Stomach (tissue), 8 donors: ENCODE measurements at regions not wholly inside any gene's neighbourhood (a gene's known extent, or its start where the extent isn't known, plus 50 kb on each side); places are given as distances from the start of the nearest gene placed in this dataset.

ENCODE experiments used
- DNase-seq, 2 donors: peaks; one replicate each; pipeline versions ENCODE4 v3.0.0 to v3.0.0-alpha.2; 2013 to 2019
- H3K27ac ChIP-seq, 5 donors: fragments of 200-600 bp in 4 of 5; sonication (generic) in 4 of 5; one replicate each; pipeline ENCODE4 v1.5.1; 2013 to 2019; ENCODE audit warnings: mild to moderate bottlenecking in 1 of 5, moderate library complexity in 1 of 5
- H3K27me3 ChIP-seq, 3 donors: fragments of 200-600 bp; sonication (generic); one replicate each; pipeline ENCODE4 v1.5.1; 2017 to 2019; ENCODE audit warnings: mixed run types in 1 of 3
- H3K36me3 ChIP-seq, 4 donors: fragments of 200-600 bp; sonication (generic); 1 replicate in 3 of 4; 2 replicates in 1 of 4; pipeline ENCODE4 v1.5.1; 2016 to 2019
- H3K4me1 ChIP-seq, 4 donors: fragments of 200-600 bp; sonication (generic); one replicate each; pipeline ENCODE4 v1.5.1; 2016 to 2019
- H3K4me3 ChIP-seq, 4 donors: fragments of 200-600 bp; sonication (generic) in 3 of 4; one replicate each; pipeline ENCODE4 v1.5.1; 2016 to 2019; ENCODE audit warnings: mild to moderate bottlenecking in 1 of 4
- H3K9me3 ChIP-seq, 4 donors: fragments of 200-600 bp; sonication (generic); one replicate each; pipeline ENCODE4 v1.5.1; 2016 to 2019
- EP300 ChIP-seq: sonication (generic); formaldehyde crosslinking; IDR thresholded peaks from one replicate; pipeline ENCODE4 v1.6.1; 2017; ENCODE audit warnings: antibody characterized with exemption
- POLR2A ChIP-seq, 4 donors: fragments of 450-650 bp; IDR thresholded peaks; one replicate each; pipeline ENCODE4 v1.6.1; 2016; ENCODE audit warnings: antibody characterized with exemption in 4 of 4, control low read depth in 2 of 4, mild to moderate bottlenecking in 1 of 4, moderate library complexity in 1 of 4
- POLR2AphosphoS5 ChIP-seq, 3 donors: sonication (generic); formaldehyde crosslinking; IDR thresholded peaks; one replicate each; pipeline ENCODE4 v1.6.1; 2016; ENCODE audit warnings: antibody characterized with exemption in 3 of 3
- WGBS, 5 donors: extraction: QIAGEN DNeasy Blood & Tissue Kit in 3 of 5; methylation state at CpG; one replicate each; pipeline versions ENCODE4 v1.1.5 to v1.1.7; 2013 to 2018; 5-methylcytosine and 5-hydroxymethylcytosine counted together
- intact Hi-C: fragments of 100-400 bp; cut with DNase I; formaldehyde crosslinking; loops from one replicate; pipeline ENCODE4 v1.15.1; 2023; ENCODE audit warnings: low total_unique reads
- TF ChIP-seq, protein P1 (sequence below), 7 experiments: fragments of 450-650 bp in 4 of 7; fragments of 200-600 bp in 3 of 7; sonication (generic) in 3 of 7; IDR thresholded peaks; one replicate each; pipeline ENCODE4 v1.5.1; 2016 to 2019; ENCODE audit warnings: antibody characterized with exemption in 7 of 7, control low read depth in 2 of 7, mild to moderate bottlenecking in 1 of 7
- donor health status: healthy with polysubstance abuse.
- donor health status: Bipolar disorder and iron deficiency.
- donor health status: healthy.

- TF ChIP-seq EP300 (no peak), POLR2A (IDR thresholded peaks at IDR 0.05) (no peak), POLR2AphosphoS5 (IDR thresholded peaks at IDR 0.05) (no peak)
- TF ChIP-seq, protein P1, sequence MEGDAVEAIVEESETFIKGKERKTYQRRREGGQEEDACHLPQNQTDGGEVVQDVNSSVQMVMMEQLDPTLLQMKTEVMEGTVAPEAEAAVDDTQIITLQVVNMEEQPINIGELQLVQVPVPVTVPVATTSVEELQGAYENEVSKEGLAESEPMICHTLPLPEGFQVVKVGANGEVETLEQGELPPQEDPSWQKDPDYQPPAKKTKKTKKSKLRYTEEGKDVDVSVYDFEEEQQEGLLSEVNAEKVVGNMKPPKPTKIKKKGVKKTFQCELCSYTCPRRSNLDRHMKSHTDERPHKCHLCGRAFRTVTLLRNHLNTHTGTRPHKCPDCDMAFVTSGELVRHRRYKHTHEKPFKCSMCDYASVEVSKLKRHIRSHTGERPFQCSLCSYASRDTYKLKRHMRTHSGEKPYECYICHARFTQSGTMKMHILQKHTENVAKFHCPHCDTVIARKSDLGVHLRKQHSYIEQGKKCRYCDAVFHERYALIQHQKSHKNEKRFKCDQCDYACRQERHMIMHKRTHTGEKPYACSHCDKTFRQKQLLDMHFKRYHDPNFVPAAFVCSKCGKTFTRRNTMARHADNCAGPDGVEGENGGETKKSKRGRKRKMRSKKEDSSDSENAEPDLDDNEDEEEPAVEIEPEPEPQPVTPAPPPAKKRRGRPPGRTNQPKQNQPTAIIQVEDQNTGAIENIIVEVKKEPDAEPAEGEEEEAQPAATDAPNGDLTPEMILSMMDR (IDR thresholded peaks at IDR 0.05): no peak
- DNase-seq: no peak
- H3K9me3 ChIP-seq: no peaks in the 10 kb centered on the region
Measured at GRCh38 chr13:65864039-65864438, 1366.1 kb downstream of the PCDH9 start.

GRCh38 chr13:65860306-65860705, 1369.8 kb downstream of the PCDH9 start:
- Histone ChIP-seq H3K4me1 (no peaks in the 10 kb centered on the region), H3K27ac (no peak overlapping the region), H3K9me3 (no peaks in the 10 kb centered on the region), H3K36me3 (no peaks in the 10 kb centered on the region), H3K4me3 (no peak overlapping the region), H3K27me3 (no peaks in the 10 kb centered on the region)
- TF ChIP-seq, protein P1 (IDR thresholded peaks at IDR 0.05): no peak
- TF ChIP-seq EP300 (no peak), POLR2AphosphoS5 (IDR thresholded peaks at IDR 0.05) (no peak)
- no peak for DNase-seq
- intact Hi-C loops: no loop called here
- 62 to 71% (median 63%) methylated on average over 2 of the region's 2 CpGs for WGBS, 5 donors

More at GRCh38 chr13:65864039-65864438, 1366.1 kb downstream of the PCDH9 start:
- no peak overlapping the region for H3K4me3 ChIP-seq
- no peaks in the 10 kb centered on the region for H3K27me3 ChIP-seq
- intact Hi-C loops: no loop called here
- no peaks in the 10 kb centered on the region for H3K36me3 ChIP-seq
- 84 to 100% (median 89%) methylated on average over 1 of the region's 1 CpG for WGBS, 5 donors
- H3K4me1 ChIP-seq: no peaks in the 10 kb centered on the region
- no peak overlapping the region for H3K27ac ChIP-seq

DNA sequence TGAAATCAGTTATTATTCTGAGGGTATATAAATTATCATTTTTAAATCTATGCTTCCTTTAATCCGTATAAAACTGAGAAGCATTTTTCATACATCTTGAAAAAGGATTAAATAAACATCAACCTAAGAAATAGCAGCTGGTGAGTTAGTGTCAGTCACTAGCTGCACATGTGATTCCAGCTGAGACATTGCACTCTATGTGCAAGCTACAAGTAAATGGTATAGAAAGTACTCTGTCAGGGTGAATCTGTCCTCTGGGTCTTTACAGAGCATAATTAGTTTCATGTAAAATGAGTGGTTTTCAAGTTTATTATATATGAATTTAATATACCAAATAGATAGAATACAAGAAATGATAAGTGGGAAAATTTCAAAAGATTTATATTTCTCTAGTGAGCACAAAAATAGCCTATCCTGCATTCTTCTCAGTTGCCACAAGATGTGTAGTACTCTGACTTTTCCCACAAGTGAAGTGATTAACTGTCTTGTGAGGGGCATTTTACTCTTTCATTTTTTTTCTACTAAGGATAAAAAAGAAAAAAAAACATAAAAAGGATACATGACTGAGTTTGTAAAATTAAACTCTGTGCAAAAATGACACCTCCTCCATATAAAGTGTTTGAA, 1372.1 kb downstream of the PCDH9 start:
- TF ChIP-seq POLR2AphosphoS5 (IDR thresholded peaks at IDR 0.05) (no peak), POLR2A (IDR thresholded peaks at IDR 0.05) (no peak), EP300 (no peak)
- TF ChIP-seq, protein P1 (IDR thresholded peaks at IDR 0.05): no peak
- no peak overlapping the region for H3K4me3 ChIP-seq
- H3K27me3 ChIP-seq: no peaks in the 10 kb centered on the region
- intact Hi-C loops: no loop called here
- no peak overlapping the region for H3K27ac ChIP-seq
- no peaks in the 10 kb centered on the region for H3K9me3 ChIP-seq
- no peak for DNase-seq
- no peaks in the 10 kb centered on the region for H3K36me3 ChIP-seq
- H3K4me1 ChIP-seq: no peaks in the 10 kb centered on the region
- 49 to 67% (median 64%) methylated on average over 1 of the region's 1 CpG for WGBS, 5 donors

DNA sequence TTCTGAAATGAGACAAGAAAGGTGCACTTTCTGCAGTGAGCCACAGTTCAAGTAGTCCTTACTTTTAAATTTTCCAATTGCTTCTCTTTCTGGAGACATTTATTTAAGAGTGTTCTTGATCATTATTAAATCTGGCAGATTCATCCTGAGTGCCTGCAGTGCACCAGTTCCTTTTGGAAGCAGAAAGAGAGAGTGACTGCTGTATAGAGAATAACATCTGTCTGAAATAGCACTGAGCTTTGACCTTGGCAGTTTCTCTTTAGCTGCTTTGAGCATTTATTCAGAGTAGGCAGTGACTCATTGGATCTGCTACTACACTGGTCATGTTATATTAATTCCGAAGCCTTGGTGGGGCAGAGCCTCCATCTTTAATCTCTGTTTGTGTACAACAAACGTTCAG, 1373.7 kb downstream of the PCDH9 start:
- TF ChIP-seq EP300 (no peak), POLR2A (IDR thresholded peaks at IDR 0.05) (no peak), POLR2AphosphoS5 (IDR thresholded peaks at IDR 0.05) (no peak)
- TF ChIP-seq, protein P1 (IDR thresholded peaks at IDR 0.05): no peak
- intact Hi-C loops: no loop called here
- 30 to 57% (median 42%) methylated on average over 2 of the region's 2 CpGs for WGBS, 5 donors
- Histone ChIP-seq H3K4me3 (no peak overlapping the region), H3K36me3 (no peaks in the 10 kb centered on the region), H3K9me3 (no peaks in the 10 kb centered on the region), H3K27ac (no peak overlapping the region), H3K4me1 (no peaks in the 10 kb centered on the region), H3K27me3 (no peaks in the 10 kb centered on the region)
- peak in 1 of 2 donors; percentile 11 for DNase-seq
